ENCODE measurements at regions not wholly inside any gene's neighbourhood (a gene's known extent, or its start where the extent isn't known, plus 50 kb on each side); places are given as distances from the start of the nearest gene placed in this dataset.

DNA sequence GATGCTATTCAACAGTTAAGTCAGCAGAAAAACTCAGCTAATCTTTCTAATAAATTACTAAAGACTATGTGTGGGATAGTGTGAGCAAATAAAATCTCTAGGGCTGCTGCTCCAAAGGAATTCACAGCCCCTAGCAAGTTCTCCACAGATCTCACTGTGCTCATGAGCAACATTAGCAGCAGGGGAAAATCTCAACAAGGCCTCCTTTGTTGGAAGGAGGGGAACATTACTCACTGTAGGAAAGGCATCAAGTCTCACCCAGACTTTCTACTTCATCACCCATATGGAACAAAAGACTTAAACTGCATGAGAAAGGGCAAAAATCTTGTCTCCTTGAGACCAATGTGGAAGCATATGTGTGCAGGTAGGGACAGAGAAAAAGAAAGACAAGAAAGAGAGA, 726.4 kb upstream of the SLC35B3 start:
- TF ChIP-seq TAF1 (IDR thresholded peaks at IDR 0.05; ENCODE audit: borderline replicate concordance, insufficient read depth, low read length) = no peak
- TF ChIP-seq, protein P1, sequence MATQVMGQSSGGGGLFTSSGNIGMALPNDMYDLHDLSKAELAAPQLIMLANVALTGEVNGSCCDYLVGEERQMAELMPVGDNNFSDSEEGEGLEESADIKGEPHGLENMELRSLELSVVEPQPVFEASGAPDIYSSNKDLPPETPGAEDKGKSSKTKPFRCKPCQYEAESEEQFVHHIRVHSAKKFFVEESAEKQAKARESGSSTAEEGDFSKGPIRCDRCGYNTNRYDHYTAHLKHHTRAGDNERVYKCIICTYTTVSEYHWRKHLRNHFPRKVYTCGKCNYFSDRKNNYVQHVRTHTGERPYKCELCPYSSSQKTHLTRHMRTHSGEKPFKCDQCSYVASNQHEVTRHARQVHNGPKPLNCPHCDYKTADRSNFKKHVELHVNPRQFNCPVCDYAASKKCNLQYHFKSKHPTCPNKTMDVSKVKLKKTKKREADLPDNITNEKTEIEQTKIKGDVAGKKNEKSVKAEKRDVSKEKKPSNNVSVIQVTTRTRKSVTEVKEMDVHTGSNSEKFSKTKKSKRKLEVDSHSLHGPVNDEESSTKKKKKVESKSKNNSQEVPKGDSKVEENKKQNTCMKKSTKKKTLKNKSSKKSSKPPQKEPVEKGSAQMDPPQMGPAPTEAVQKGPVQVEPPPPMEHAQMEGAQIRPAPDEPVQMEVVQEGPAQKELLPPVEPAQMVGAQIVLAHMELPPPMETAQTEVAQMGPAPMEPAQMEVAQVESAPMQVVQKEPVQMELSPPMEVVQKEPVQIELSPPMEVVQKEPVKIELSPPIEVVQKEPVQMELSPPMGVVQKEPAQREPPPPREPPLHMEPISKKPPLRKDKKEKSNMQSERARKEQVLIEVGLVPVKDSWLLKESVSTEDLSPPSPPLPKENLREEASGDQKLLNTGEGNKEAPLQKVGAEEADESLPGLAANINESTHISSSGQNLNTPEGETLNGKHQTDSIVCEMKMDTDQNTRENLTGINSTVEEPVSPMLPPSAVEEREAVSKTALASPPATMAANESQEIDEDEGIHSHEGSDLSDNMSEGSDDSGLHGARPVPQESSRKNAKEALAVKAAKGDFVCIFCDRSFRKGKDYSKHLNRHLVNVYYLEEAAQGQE (IDR thresholded peaks at IDR 0.05; ENCODE audit: insufficient read depth in 1 of 2, low read depth in 2 of 2, low read length in 2 of 2) = no peak
- no peak for TF ChIP-seq SIN3A (IDR thresholded peaks at IDR 0.05; ENCODE audit: borderline replicate concordance, insufficient read depth, low read length)

Data from PFSK-1 (cell line).